ENCODE measurements at regions not wholly inside any gene's neighbourhood (a gene's known extent, or its start where the extent isn't known, plus 50 kb on each side); places are given as distances from the start of the nearest gene placed in this dataset.

DNA sequence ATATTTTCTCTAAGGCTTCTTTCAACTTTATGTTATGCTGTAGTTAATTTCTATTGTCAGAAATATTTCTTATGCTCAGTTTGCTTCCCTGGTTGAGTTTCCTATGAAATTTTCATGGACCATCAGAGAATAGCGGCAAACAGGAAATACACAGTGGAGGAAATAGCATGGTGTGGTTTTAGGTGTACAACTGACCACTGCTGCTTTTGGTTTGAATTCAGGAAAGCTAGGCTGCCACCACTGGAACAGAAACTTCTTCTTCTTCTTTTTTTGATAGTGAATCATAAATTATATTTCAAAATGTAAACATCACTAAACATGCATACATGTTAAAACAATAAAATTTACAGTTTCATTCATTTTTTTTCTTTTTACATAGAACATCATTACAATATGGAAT lies 316.6 kb upstream of the TGFBR2 start:
- no peaks in the 10 kb centered on the region for H3K36me3 ChIP-seq
- DNase-seq (ENCODE audit: extremely low spot score in 2 of 2), result no peak
- intact Hi-C loops (cut with DNase I), result no loop called here
- no peaks in the 10 kb centered on the region for H3K9me3 ChIP-seq
- no peaks in the 10 kb centered on the region for H3K27me3 ChIP-seq
- H3K4me3 ChIP-seq, result no peak overlapping the region
- peaks cover 28% of the 10 kb centered on the region for H3K4me1 ChIP-seq
- no peak overlapping the region for H3K27ac ChIP-seq
- TF ChIP-seq POLR2AphosphoS5 (IDR thresholded peaks at IDR 0.05; ENCODE audit: insufficient read depth in 1 of 2, low read depth in 1 of 2), result no peak
- no peak for TF ChIP-seq POLR2A (IDR thresholded peaks at IDR 0.05)
- TF ChIP-seq CTCF (IDR thresholded peaks at IDR 0.05), result no peak

GRCh38 chr3:30290479-30290878 lies 315.9 kb upstream of the TGFBR2 start:
- peaks cover 24% of the 10 kb centered on the region for H3K4me1 ChIP-seq
- DNase-seq (ENCODE audit: extremely low spot score in 2 of 2), result no peak
- H3K36me3 ChIP-seq, result no peaks in the 10 kb centered on the region
- H3K27me3 ChIP-seq, result no peaks in the 10 kb centered on the region
- no peaks in the 10 kb centered on the region for H3K9me3 ChIP-seq
- intact Hi-C loops (cut with DNase I), result no loop called here
- no peak overlapping the region for H3K27ac ChIP-seq
- TF ChIP-seq POLR2AphosphoS5 (IDR thresholded peaks at IDR 0.05; ENCODE audit: insufficient read depth in 1 of 2, low read depth in 1 of 2), result no peak
- no peak for TF ChIP-seq POLR2A (IDR thresholded peaks at IDR 0.05)
- no peak for TF ChIP-seq CTCF (IDR thresholded peaks at IDR 0.05)
- H3K4me3 ChIP-seq, result no peak overlapping the region

GRCh38 chr3:30292192-30292893 lies 314.1 kb upstream of the TGFBR2 start:
- Histone ChIP-seq H3K9me3 (no peaks in the 10 kb centered on the region), H3K4me3 (no peak overlapping the region), H3K27ac (no peak overlapping the region), H3K36me3 (no peaks in the 10 kb centered on the region), H3K4me1 (peaks cover 5% of the 10 kb centered on the region), H3K27me3 (no peaks in the 10 kb centered on the region)
- TF ChIP-seq POLR2A (IDR thresholded peaks at IDR 0.05) (no peak), POLR2AphosphoS5 (IDR thresholded peaks at IDR 0.05; ENCODE audit: insufficient read depth in 1 of 2, low read depth in 1 of 2) (no peak), CTCF (IDR thresholded peaks at IDR 0.05) (no peak)
- intact Hi-C loops (cut with DNase I), result no loop called here
- no peak for DNase-seq (ENCODE audit: extremely low spot score in 2 of 2)

- no peak for TF ChIP-seq POLR2AphosphoS5 (IDR thresholded peaks at IDR 0.05; ENCODE audit: insufficient read depth in 1 of 2, low read depth in 1 of 2)
- TF ChIP-seq CTCF (IDR thresholded peaks at IDR 0.05), result no peak
- no peak for TF ChIP-seq POLR2A (IDR thresholded peaks at IDR 0.05)
- H3K36me3 ChIP-seq, result no peaks in the 10 kb centered on the region
- no peak for DNase-seq (ENCODE audit: extremely low spot score in 2 of 2)
- peaks cover 4% of the 10 kb centered on the region for H3K4me1 ChIP-seq
- H3K9me3 ChIP-seq, result no peaks in the 10 kb centered on the region
- intact Hi-C loops (cut with DNase I), result no loop called here
- no peak overlapping the region for H3K4me3 ChIP-seq
- no peaks in the 10 kb centered on the region for H3K27me3 ChIP-seq
- no peak overlapping the region for H3K27ac ChIP-seq
Observed at GRCh38 chr3:30293621-30294240, 312.7 kb upstream of the TGFBR2 start.

DNA sequence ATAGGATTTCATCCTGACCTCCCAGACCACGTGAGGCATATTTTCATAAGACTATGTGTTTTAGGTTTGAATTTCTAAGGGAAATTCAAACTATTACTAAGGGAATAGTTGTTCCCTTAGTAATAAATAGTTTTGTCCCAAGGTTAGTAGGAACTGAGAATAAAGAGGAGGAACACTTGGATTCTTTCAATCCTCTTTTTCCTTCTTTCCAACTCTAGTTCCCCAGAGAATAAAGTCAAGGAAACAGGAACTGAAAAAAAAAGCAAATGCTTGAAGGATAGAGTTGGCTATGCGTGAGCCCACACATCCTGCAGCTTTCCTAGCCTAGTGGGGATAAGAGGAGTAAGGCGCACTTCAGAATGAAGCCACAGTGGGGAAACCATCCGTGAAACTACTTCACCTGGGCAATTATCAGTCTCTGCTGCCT lies 312.1 kb upstream of the TGFBR2 start:
- H3K36me3 ChIP-seq, result no peaks in the 10 kb centered on the region
- intact Hi-C loops (cut with DNase I), result no loop called here
- H3K27me3 ChIP-seq, result no peaks in the 10 kb centered on the region
- H3K27ac ChIP-seq, result no peak overlapping the region
- H3K4me3 ChIP-seq, result no peak overlapping the region
- no peak for DNase-seq (ENCODE audit: extremely low spot score in 2 of 2)
- peaks cover 4% of the 10 kb centered on the region for H3K4me1 ChIP-seq
- H3K9me3 ChIP-seq, result no peaks in the 10 kb centered on the region
- no peak for TF ChIP-seq CTCF (IDR thresholded peaks at IDR 0.05)
